ENCODE measurements at regions not wholly inside any gene's neighbourhood (a gene's known extent, or its start where the extent isn't known, plus 50 kb on each side); places are given as distances from the start of the nearest gene placed in this dataset.
A peak's percentile ranks its signal among the peaks of the same experiment; 100 is the strongest.

DNA sequence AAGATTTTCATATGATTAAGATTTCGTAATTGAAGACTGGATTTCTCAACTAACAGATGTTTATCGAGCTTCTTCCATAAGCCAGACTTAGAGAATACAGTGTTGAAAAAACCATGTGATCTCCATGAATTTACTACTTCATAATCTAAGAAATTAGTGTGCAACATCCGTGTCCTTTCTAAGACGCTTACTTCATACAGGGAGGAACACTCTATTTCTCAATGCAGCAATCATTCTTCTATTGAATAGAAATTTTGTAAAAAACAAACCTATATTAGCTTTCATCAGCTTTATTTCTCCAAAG lies 946.3 kb downstream of the KCNJ2 start:
- DNase-seq (ENCODE audit: low read depth), result no peak

GRCh38 chr17:71117466-71117865 lies 948.1 kb downstream of the KCNJ2 start:
- peak; percentile 36 for DNase-seq (ENCODE audit: low read depth)

DNA sequence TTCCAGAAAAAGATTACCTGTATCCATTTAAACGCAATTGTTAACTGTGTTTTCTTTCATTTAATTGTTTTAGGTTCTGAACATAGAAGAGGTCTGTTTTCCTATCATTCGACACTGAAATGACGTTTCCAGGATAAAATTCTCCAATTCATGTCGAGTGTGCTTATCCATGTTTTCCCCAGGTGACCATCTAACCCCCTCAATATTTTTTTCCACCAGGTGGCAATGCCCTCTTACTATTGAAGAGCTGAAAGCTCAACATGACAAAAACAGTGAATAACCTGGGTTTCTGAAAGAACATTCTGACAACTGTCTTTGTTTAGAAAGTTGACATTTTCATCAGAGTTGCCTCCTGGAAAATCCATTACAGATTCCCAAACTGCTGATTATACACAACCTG lies 948.7 kb downstream of the KCNJ2 start:
- peak; percentile 43 for DNase-seq (ENCODE audit: low read depth)

DNA sequence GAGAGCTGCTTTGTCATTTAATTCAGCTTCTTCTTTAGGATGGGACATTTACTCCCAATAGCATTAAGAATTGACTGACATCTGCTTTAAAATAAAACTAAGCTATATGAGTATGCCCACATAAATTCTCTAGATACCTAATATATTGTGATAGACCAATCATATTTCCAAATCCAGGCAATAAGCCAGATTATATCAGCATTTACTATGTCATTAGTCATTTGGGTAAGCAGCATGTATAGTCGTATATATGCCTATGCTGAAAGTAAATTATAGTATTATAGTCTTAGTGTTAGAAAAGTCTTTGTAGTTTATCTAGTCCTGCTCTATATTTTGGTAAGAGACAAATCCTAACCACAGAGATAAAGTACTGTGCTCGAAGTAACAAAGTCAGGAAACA lies 958.1 kb downstream of the KCNJ2 start:
- no peak for DNase-seq (ENCODE audit: low read depth)

- no peak for DNase-seq (ENCODE audit: low read depth)
These were observed 973.0 kb downstream of the KCNJ2 start for GRCh38 chr17:71142333-71142732.

DNA sequence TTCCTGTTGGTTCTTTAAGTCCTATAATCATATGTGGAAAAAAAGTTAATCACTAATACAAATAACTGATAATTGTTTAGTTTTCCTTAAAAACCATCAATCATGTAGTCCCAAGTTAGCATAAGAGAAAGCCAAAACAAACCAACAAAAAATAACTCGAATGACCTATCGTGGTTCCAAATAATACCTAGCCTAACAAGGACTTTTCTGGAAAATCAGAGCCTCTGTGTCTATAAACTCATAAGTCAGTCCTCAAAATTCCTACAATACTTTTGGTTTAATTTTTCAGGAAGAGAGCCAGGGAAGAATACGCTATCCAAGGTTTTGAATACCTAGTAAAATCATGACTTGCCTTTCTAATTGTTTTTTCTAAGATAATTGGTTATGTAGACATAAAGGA lies 975.3 kb upstream of the SOX9 start:
- no peak for DNase-seq (ENCODE audit: low read depth)

DNA sequence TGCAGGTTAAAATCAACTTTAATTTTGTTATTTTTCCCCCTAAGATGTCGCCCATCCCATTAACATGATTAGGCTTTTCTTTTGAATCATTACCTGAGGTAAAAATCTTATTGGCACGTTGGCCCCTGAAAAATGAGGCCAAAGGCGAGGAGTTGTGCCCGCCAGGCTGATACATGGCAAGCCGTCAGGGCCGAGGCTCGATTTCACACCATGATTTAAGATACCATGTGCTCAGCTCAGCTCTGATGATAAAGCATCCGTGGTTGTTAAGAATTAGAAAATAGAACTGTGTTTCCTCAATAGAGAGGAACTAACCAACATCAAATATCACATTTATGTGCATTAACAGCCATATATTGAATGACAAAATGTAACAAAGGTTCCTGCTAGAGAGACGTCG lies 972.9 kb upstream of the SOX9 start:
- DNase-seq (ENCODE audit: low read depth), result no peak

- DNase-seq (ENCODE audit: low read depth), result no peak
These were observed 971.2 kb upstream of the SOX9 start for GRCh38 chr17:71149607-71150006.

DNA sequence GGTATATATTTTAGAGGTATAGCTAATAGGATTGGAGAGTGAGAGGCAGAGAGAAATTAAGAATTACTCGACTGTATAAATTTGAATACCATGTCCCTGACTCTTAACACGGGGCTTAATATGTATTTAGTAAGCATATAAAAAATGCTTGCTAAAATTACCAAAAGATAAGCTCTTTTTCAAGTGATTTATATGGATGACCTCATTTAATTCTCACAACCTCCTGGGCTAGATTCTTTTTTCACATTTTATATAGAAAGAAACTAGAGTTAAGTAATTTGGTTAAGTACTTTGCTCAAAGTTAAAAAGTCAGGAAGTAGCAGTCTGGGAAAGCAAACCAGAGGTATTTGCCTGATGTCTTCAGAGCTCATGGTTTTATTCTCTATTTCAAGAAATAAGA lies 963.5 kb upstream of the SOX9 start:
- no peak for DNase-seq (ENCODE audit: low read depth)

GRCh38 chr17:71158437-71158836 lies 962.4 kb upstream of the SOX9 start:
- DNase-seq (ENCODE audit: low read depth), result no peak

- peak; percentile 4 for DNase-seq (ENCODE audit: low read depth)
These were observed 957.6 kb upstream of the SOX9 start for GRCh38 chr17:71163121-71163812.

DNA sequence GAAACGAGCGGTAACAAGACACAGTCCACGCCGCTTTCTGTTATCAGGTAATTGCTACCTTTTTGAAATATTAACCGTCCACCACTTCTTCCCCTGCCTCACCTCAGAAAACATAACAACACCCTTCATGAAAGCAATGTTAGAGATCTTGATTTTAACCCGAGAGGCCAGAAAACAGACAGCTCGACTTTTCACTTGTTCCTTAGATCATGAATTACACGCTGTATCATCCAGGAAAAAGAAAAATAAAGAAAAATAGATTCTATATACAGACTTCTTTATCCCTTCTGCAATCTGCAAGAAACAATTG lies 957.1 kb upstream of the SOX9 start:
- DNase-seq (ENCODE audit: low read depth), result no peak

DNA sequence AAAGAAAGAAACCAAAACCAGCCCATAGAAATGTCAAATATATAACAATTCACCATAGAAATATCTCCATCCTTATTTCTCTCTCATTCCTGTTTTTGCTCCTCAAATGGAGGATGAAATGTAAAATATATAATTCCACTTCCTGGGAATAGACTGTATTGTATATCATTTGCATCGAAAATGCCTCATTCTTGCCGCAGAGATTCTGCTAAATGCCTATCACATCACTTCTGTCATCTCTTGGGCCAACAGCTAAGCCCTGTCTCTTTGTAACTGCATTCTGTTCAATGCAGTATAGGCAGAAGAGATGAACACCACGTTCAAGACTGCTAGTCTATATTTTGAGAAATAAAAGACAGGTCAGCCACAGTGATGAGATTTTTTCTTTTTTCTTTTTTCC lies 956.3 kb upstream of the SOX9 start:
- DNase-seq (ENCODE audit: low read depth), result no peak

GRCh38 chr17:71166311-71166710 lies 954.5 kb upstream of the SOX9 start:
- no peak for DNase-seq (ENCODE audit: low read depth)

DNA sequence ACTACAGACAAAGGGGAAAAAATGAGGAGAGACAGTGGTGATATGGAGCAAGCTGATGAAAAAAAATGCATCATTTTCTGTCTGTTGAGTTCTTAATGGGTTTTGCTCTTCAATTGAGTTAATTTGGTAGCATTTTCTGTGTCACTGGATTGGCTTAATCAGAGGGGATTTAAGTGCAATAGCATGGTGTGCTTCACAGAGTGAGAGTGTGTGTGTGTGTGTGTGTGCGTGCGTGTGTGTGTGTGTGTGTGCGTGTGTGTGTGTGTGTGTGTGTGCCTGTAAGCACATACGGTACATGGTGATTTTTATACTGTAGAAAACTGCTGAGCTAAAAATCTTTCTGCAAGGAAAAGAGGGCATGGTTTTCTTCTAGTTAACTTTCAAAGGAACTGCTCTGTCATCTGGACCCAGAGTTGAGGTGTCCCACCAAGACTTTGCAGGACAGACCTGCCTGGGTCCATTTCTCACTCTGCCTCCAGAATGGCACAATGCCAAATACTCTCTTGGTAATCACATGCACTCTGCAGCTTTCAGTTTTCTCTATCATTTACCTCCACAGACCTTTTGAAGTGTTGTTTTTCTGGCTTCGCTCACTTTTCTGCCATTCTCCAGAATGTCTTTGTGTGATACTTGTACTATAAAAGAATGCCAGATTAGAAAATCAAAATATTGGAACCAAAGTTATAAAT lies 952.6 kb upstream of the SOX9 start:
- no peak for DNase-seq (ENCODE audit: low read depth)

DNA sequence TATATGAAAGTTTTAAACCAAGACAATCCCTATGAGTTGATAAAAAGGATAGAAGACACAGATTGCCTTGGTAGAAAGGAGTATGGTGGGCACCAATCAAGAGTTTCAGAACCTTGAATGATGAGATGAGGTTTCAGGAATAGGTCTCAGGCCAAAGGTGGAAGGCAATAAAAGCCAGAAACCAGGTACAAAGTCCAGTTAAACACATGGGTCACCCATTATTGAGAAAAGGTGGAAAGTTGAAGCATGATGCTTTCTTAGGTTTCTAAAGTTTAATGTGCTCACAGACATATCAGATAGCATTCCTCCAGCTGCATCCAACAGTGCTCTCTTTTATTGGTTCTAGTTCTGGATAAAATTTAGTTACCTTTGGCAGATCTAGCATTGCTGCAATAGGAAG lies 950.8 kb upstream of the SOX9 start:
- no peak for DNase-seq (ENCODE audit: low read depth)

DNA sequence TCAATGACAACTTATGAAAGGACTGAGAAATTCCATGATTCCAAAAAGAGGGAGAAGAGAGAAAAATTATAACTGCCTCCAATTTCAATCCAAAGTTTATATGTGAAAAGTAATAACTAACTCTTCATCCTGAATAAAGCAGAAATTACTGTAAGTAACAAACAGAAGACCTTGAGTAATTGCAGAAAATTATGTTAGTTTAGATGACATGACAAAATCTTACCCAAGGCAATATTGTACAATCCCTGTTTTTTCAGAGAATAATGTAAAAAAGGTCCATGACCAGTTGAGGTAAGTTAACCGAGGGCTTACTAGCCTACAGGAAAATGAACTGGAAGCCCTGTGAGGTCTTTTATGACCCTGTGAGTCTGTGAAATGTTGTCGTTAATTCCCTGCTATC lies 949.5 kb upstream of the SOX9 start:
- no peak for DNase-seq (ENCODE audit: low read depth)

DNA sequence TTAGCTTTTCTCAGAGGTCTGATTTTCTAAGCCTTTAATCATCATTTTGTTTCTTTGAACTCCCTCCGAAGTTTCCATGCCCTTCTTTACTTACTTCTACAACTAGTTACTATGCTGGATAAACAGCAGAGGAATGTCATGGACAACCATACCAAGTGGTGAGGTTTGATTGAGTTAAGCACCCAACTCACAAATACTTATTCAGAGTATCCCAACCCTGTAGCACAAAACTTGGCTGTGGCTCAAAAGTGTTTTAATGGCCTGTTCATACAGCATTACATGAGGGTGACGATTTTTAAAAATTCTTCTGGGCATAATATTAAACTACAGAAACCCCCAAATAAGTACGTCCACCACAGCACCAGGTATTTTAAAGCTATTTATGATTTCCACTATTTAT lies 946.8 kb upstream of the SOX9 start:
- no peak for DNase-seq (ENCODE audit: low read depth)

GRCh38 chr17:71176331-71176730 lies 944.5 kb upstream of the SOX9 start:
- no peak for DNase-seq (ENCODE audit: low read depth)

DNA sequence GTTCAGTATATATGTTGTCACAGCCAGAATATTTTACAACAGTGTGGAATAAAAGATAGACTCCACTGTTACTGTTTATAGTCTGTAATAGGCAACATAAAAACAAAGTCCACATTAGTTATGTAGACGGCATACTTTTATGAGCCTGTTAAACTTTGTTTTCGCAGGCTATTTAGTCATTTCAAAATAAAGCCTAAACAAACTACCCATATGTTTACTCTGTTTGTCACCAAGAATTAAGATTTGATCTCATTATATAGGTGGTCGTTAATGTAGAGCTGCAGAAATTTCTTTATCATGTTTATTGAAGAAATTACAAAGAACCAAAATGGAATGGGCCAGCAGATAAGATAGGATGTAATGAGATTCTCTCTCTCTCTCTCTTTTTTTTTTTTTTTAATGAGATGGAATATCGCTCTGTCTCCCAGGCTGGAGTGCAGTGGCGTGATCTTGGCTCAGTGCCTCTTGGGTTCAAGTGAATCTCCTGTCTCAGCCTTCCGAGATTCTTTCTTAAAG lies 943.8 kb upstream of the SOX9 start:
- DNase-seq (ENCODE audit: low read depth), result no peak

- peak; percentile 81 for DNase-seq (ENCODE audit: low read depth)
These were observed 939.9 kb upstream of the SOX9 start for GRCh38 chr17:71180801-71181385.

- no peak for DNase-seq (ENCODE audit: low read depth)
These were observed 937.7 kb upstream of the SOX9 start for GRCh38 chr17:71183066-71183660.

- peak; percentile 32 for DNase-seq (ENCODE audit: low read depth)
These were observed 936.1 kb upstream of the SOX9 start for GRCh38 chr17:71184716-71185115.
